ENCODE measurements at regions not wholly inside any gene's neighbourhood (a gene's known extent, or its start where the extent isn't known, plus 50 kb on each side); places are given as distances from the start of the nearest gene placed in this dataset.

DNA sequence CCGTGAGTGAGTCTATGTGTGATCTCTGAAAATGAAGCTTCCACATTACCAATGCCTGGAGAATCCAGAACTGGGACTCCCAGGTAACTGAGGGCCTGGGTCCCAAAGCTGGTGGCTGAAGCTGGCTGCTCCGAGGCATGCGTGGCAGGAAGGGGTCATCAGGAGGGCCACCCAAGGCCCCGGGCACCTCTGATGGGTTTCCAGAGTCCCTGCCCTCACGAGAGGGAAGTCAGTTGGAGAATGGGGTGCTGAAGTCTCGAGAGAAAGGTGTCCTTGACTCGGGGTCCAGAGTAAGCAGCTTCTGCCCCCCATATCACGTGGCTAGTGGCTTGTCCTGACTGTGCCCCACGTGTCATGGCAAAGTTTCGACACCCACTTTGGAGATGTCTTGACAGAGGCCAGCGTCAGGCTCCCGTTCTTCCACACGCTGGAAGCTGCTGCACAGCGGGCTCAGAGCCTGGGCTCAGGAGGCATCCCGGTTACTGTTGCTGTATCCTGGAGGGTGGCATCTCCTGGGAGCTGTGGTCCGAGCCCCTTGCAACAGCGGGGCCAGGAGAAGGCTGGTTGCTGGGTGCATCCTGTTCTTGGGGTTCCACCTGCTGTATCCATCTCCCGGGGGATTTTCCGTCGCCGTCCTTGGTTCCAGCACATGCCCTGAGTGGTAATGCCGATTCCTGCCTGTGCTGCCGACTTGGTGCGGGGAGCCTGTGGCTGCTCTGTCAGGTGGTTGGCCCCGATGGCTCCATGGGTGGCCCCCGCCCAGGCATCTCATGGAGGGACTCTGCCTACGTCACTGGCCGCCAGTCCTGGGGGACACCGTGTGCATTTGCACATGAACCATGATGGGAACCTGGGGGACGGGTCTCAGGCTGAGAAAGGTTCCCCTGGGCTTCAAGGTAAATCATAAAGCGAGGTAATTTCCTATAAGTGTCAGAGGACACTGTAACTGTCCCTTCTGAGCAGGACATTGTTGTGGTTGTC lies 183.3 kb upstream of the HDAC4 start:
- Histone ChIP-seq H3K27ac (no peak overlapping the region), H3K4me3 (no peak overlapping the region), H3K9me3 (no peaks in the 10 kb centered on the region), H3K4me1 (no peaks in the 10 kb centered on the region), H3K36me3 (no peaks in the 10 kb centered on the region), H3K27me3 (peaks cover 0 to 42% (median 0%) of the 10 kb centered on the region in 3 donors)
- intact Hi-C loops (cut with DNase I; ENCODE audit: low total_unique reads), result no loop called here
- no peak for TF ChIP-seq POLR2A (IDR thresholded peaks at IDR 0.05)
- no peak for TF ChIP-seq EP300 (IDR thresholded peaks at IDR 0.05)
- TF ChIP-seq, protein P1, sequence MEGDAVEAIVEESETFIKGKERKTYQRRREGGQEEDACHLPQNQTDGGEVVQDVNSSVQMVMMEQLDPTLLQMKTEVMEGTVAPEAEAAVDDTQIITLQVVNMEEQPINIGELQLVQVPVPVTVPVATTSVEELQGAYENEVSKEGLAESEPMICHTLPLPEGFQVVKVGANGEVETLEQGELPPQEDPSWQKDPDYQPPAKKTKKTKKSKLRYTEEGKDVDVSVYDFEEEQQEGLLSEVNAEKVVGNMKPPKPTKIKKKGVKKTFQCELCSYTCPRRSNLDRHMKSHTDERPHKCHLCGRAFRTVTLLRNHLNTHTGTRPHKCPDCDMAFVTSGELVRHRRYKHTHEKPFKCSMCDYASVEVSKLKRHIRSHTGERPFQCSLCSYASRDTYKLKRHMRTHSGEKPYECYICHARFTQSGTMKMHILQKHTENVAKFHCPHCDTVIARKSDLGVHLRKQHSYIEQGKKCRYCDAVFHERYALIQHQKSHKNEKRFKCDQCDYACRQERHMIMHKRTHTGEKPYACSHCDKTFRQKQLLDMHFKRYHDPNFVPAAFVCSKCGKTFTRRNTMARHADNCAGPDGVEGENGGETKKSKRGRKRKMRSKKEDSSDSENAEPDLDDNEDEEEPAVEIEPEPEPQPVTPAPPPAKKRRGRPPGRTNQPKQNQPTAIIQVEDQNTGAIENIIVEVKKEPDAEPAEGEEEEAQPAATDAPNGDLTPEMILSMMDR (IDR thresholded peaks at IDR 0.05), result no peak
- no peak for TF ChIP-seq POLR2AphosphoS5 (IDR thresholded peaks at IDR 0.05)
- 80 to 89% (median 86%) methylated on average over 6 to 31 of the region's 31 CpGs for WGBS, 5 donors
- no peak for DNase-seq

DNA sequence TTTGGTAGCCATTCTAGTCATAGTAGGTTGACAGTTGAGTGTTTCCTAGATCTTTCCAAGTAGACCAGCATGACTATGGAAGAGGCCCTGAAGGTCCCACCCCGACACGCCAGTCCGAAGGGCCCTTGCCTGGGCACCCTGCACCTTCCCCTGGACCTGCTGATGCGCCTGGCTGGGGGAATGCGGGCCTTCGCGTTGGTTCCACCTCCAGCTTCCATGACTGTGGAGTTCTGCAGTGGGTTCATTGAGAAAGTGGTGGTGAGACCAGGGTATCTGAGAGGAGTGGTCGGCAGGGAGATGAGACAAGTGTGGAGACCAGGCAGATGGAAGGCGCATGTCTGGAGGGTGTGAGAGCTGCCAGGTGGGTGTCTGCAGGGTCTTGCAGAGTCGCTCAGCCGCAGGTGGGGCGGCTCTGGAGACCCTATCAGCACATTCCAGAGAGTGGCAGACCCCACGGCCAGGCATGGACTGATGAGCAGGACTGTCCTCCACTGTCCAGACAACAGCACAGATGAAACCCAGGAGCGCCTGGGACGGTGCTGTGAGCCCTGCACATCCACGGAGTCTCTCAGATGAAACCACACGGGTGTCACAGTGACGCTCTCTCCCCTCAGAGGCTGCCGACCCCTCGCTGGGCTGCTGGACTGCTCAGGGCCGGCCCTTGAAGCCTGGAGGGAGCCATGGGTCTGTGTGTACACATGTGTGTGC lies 182.5 kb upstream of the HDAC4 start:
- Histone ChIP-seq H3K4me3 (no peak overlapping the region), H3K36me3 (no peaks in the 10 kb centered on the region), H3K4me1 (no peaks in the 10 kb centered on the region), H3K27ac (no peak overlapping the region), H3K9me3 (no peaks in the 10 kb centered on the region), H3K27me3 (peaks cover 0 to 38% (median 0%) of the 10 kb centered on the region in 3 donors)
- no peak for DNase-seq
- intact Hi-C loops (cut with DNase I; ENCODE audit: low total_unique reads), result no loop called here
- 87 to 96% (median 92%) methylated on average over 12 to 21 of the region's 21 CpGs for WGBS, 5 donors
- TF ChIP-seq, protein P1 (IDR thresholded peaks at IDR 0.05), result no peak
- TF ChIP-seq POLR2AphosphoS5 (IDR thresholded peaks at IDR 0.05) (no peak), EP300 (IDR thresholded peaks at IDR 0.05) (no peak), POLR2A (IDR thresholded peaks at IDR 0.05) (no peak)

GRCh38 chr2:239582476-239582875 lies 181.7 kb upstream of the HDAC4 start:
- TF ChIP-seq POLR2AphosphoS5 (IDR thresholded peaks at IDR 0.05) (no peak), POLR2A (IDR thresholded peaks at IDR 0.05) (no peak), EP300 (IDR thresholded peaks at IDR 0.05) (no peak)
- TF ChIP-seq, protein P1 (IDR thresholded peaks at IDR 0.05), result no peak
- Histone ChIP-seq H3K4me1 (no peaks in the 10 kb centered on the region), H3K36me3 (no peaks in the 10 kb centered on the region), H3K4me3 (no peak overlapping the region), H3K27me3 (peaks cover 0 to 29% (median 0%) of the 10 kb centered on the region in 3 donors), H3K9me3 (no peaks in the 10 kb centered on the region), H3K27ac (no peak overlapping the region)
- intact Hi-C loops (cut with DNase I; ENCODE audit: low total_unique reads), result no loop called here
- no peak for DNase-seq
- 69 to 87% (median 82%) methylated on average over 6 of the region's 6 CpGs for WGBS, 5 donors

DNA sequence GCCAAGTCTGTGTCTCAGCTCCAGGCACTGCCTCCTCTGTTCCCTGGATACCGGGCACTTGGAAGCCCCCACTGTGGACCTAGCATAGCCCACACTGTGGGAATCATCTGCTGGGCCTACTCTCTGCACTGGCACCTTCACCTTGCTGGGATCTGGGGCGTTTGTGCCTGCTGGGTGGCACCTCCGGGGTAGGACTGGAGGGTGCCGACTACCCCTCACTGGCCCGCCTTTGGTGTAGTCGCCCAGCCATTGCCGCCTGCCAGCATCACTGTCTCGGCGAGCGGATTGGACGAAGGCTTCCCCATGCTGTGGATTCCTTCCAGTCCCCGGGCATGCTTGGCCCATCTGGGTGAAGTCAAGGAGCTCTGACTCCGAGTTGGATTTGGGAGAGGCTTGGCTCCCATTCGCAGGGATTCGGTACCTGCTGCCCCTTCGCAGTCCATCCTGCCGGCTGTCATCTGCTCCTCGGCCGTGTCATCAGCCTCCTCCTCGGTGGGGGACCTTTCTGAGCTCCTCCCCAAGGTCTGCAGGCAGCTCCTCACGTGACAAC lies 180.6 kb upstream of the HDAC4 start:
- 79 to 89% (median 86%) methylated on average over 11 to 21 of the region's 21 CpGs for WGBS, 5 donors
- H3K27me3 ChIP-seq, result peaks cover 0 to 19% (median 0%) of the 10 kb centered on the region in 3 donors

More for the DNA sequence above, 180.6 kb upstream of the HDAC4 start:
- Histone ChIP-seq H3K4me1 (no peaks in the 10 kb centered on the region), H3K27ac (no peak overlapping the region), H3K36me3 (no peaks in the 10 kb centered on the region), H3K9me3 (peaks cover 0 to 3% (median under 1%) of the 10 kb centered on the region in 4 donors), H3K4me3 (no peak overlapping the region)
- intact Hi-C loops (cut with DNase I; ENCODE audit: low total_unique reads), result no loop called here
- TF ChIP-seq POLR2A (IDR thresholded peaks at IDR 0.05) (no peak), POLR2AphosphoS5 (IDR thresholded peaks at IDR 0.05) (no peak)
- TF ChIP-seq, protein P1 (IDR thresholded peaks at IDR 0.05), result no peak
- no peak for DNase-seq

Measured in stomach (tissue), 8 donors.